GM19193 (cell line): ENCODE measurements at regions not wholly inside any gene's neighbourhood (a gene's known extent, or its start where the extent isn't known, plus 50 kb on each side); places are given as distances from the start of the nearest gene placed in this dataset.

Experiments
- POLR2A ChIP-seq: IDR thresholded peaks from 4 replicates; pipeline ENCODE4 v1.6.1; 2011; ENCODE audit not compliant: insufficient read depth, insufficient read length; ENCODE audit errors: extremely low read depth

- no peak for TF ChIP-seq POLR2A
Measured at GRCh38 chr12:90899456-90900182, 55.4 kb downstream of the CCER1 start.

GRCh38 chr12:90897986-90898385 lies 57.0 kb downstream of the CCER1 start:
- TF ChIP-seq POLR2A = no peak

GRCh38 chr12:90897316-90897715 lies 57.7 kb downstream of the CCER1 start:
- TF ChIP-seq POLR2A = no peak

- no peak for TF ChIP-seq POLR2A
Measured at GRCh38 chr12:90896821-90897220, 58.2 kb downstream of the CCER1 start.

GRCh38 chr12:90896164-90896563 lies 58.8 kb downstream of the CCER1 start:
- no peak for TF ChIP-seq POLR2A

- no peak for TF ChIP-seq POLR2A
Measured at GRCh38 chr12:90888316-90888715, 66.7 kb downstream of the CCER1 start.

GRCh38 chr12:90883456-90883855 lies 71.5 kb downstream of the CCER1 start:
- TF ChIP-seq POLR2A = no peak

GRCh38 chr12:90871726-90872096 lies 83.3 kb downstream of the CCER1 start:
- TF ChIP-seq POLR2A = no peak

- no peak for TF ChIP-seq POLR2A
Measured at GRCh38 chr12:90870971-90871725, 83.8 kb downstream of the CCER1 start.

GRCh38 chr12:90868626-90869025 lies 86.3 kb downstream of the CCER1 start:
- no peak for TF ChIP-seq POLR2A

- no peak for TF ChIP-seq POLR2A
Measured at GRCh38 chr12:90859591-90859990, 95.4 kb downstream of the CCER1 start.

- no peak for TF ChIP-seq POLR2A
Measured at GRCh38 chr12:90858252-90858651, 96.7 kb downstream of the CCER1 start.

GRCh38 chr12:90855534-90855933 lies 99.4 kb downstream of the CCER1 start:
- no peak for TF ChIP-seq POLR2A

- TF ChIP-seq POLR2A = no peak
Measured at GRCh38 chr12:90854136-90854689, 100.8 kb downstream of the CCER1 start.

GRCh38 chr12:90851800-90852718 lies 102.9 kb downstream of the CCER1 start:
- TF ChIP-seq POLR2A = no peak
